ENCODE measurements at regions not wholly inside any gene's neighbourhood (a gene's known extent, or its start where the extent isn't known, plus 50 kb on each side); places are given as distances from the start of the nearest gene placed in this dataset.

- H3K27ac Mint-ChIP-seq (ENCODE audit: unreplicated experiment): no peak overlapping the region
- H3K4me3 Mint-ChIP-seq (ENCODE audit: unreplicated experiment): no peak overlapping the region
- H3K4me1 Mint-ChIP-seq (ENCODE audit: low read depth, unreplicated experiment): no peaks in the 10 kb centered on the region
Measured at GRCh38 chr7:19439517-19439916, 269.3 kb downstream of the POLR1F start.

GRCh38 chr7:19437446-19437845, 271.4 kb downstream of the POLR1F start:
- Mint-ChIP-seq H3K36me3 (ENCODE audit: unreplicated experiment) (no peaks in the 10 kb centered on the region), H3K27me3 (ENCODE audit: unreplicated experiment) (no peaks in the 10 kb centered on the region), H3K4me1 (ENCODE audit: low read depth, unreplicated experiment) (no peaks in the 10 kb centered on the region), H3K9me3 (ENCODE audit: unreplicated experiment) (no peaks in the 10 kb centered on the region), H3K4me3 (ENCODE audit: unreplicated experiment) (no peak overlapping the region), H3K27ac (ENCODE audit: unreplicated experiment) (no peak overlapping the region)
- DNase-seq: no peak
- TF ChIP-seq CTCF (IDR thresholded peaks at IDR 0.05; ENCODE audit: partially characterized antibody, unreplicated experiment): no peak

More at GRCh38 chr7:19439517-19439916, 269.3 kb downstream of the POLR1F start:
- TF ChIP-seq CTCF (IDR thresholded peaks at IDR 0.05; ENCODE audit: partially characterized antibody, unreplicated experiment): no peak
- Mint-ChIP-seq H3K36me3 (ENCODE audit: unreplicated experiment) (no peaks in the 10 kb centered on the region), H3K9me3 (ENCODE audit: unreplicated experiment) (no peaks in the 10 kb centered on the region), H3K27me3 (ENCODE audit: unreplicated experiment) (no peaks in the 10 kb centered on the region)
- DNase-seq: no peak

DNA sequence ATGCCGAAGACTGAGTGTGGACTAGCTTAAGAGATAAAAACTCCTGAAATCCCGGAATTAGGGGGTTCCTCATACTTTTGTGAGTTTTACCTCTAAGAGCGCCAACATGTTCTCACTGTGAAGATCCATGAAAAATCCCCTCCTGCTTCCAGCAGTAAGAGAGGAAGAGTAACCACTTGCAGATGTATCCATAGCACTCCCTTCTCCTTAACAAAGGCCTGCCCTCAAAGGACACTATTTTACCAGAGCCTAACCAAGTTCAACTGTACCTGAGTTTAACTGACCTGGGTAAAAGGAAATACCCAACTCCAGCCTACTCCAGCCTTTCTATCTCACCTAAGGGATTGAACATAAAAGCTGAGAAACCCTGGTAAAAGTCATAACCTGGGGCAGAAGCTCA, 280.9 kb downstream of the POLR1F start:
- Mint-ChIP-seq H3K36me3 (ENCODE audit: unreplicated experiment) (no peaks in the 10 kb centered on the region), H3K27me3 (ENCODE audit: unreplicated experiment) (no peaks in the 10 kb centered on the region), H3K9me3 (ENCODE audit: unreplicated experiment) (no peaks in the 10 kb centered on the region), H3K27ac (ENCODE audit: unreplicated experiment) (no peak overlapping the region), H3K4me3 (ENCODE audit: unreplicated experiment) (no peak overlapping the region), H3K4me1 (ENCODE audit: low read depth, unreplicated experiment) (no peaks in the 10 kb centered on the region)
- TF ChIP-seq CTCF (IDR thresholded peaks at IDR 0.05; ENCODE audit: partially characterized antibody, unreplicated experiment): no peak
- DNase-seq: no peak

GRCh38 chr7:19421861-19422260, 276.6 kb upstream of the FERD3L start:
- no peak overlapping the region for H3K4me3 Mint-ChIP-seq (ENCODE audit: unreplicated experiment)
- no peak for DNase-seq
- TF ChIP-seq CTCF (IDR thresholded peaks at IDR 0.05; ENCODE audit: partially characterized antibody, unreplicated experiment): no peak
- H3K36me3 Mint-ChIP-seq (ENCODE audit: unreplicated experiment): no peaks in the 10 kb centered on the region
- H3K4me1 Mint-ChIP-seq (ENCODE audit: low read depth, unreplicated experiment): no peaks in the 10 kb centered on the region
- H3K9me3 Mint-ChIP-seq (ENCODE audit: unreplicated experiment): no peaks in the 10 kb centered on the region
- H3K27ac Mint-ChIP-seq (ENCODE audit: unreplicated experiment): no peak overlapping the region
- no peaks in the 10 kb centered on the region for H3K27me3 Mint-ChIP-seq (ENCODE audit: unreplicated experiment)

DNA sequence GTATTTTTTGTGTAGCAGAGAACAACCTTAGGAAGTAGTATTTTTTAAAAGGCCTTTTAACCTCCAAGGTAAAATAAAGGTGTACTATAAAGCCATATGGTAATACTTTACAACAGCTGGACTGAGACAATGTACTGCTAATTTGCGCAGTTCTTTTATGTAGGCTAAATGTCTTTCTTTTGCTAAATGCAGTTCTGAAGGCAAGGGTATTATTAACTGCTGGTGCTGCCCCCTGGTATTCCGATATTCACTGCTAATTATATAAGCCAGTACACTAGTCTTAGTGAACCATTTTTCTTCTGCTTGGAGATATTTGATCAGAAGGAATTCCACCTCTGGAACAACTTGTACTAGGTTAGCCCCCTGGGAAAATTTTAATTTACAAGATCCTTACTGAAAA, 272.0 kb upstream of the FERD3L start:
- Mint-ChIP-seq H3K4me3 (ENCODE audit: unreplicated experiment) (no peak overlapping the region), H3K36me3 (ENCODE audit: unreplicated experiment) (no peaks in the 10 kb centered on the region), H3K27me3 (ENCODE audit: unreplicated experiment) (no peaks in the 10 kb centered on the region), H3K4me1 (ENCODE audit: low read depth, unreplicated experiment) (peaks cover 4% of the 10 kb centered on the region), H3K27ac (ENCODE audit: unreplicated experiment) (no peak overlapping the region), H3K9me3 (ENCODE audit: unreplicated experiment) (peaks cover 1% of the 10 kb centered on the region)
- TF ChIP-seq CTCF (IDR thresholded peaks at IDR 0.05; ENCODE audit: partially characterized antibody, unreplicated experiment): no peak
- DNase-seq: no peak
